Calu3 (cell line): ENCODE measurements at regions not wholly inside any gene's neighbourhood (a gene's known extent, or its start where the extent isn't known, plus 50 kb on each side); places are given as distances from the start of the nearest gene placed in this dataset.

ENCODE experiments used
- BruUV-seq: library from RNA; stranded (reverse); fragments of 400-500 nt; replicated peaks from 2 replicates; lab custom pipeline; 2021; lab: Mats Ljungman, UMichigan
- CTCF ChIA-PET: fragments of 300-600 bp; sonication (Branson Sonifier 250); formaldehyde crosslinking; loops from one replicate; lab custom pipeline; 2022; ENCODE audit warnings: antibody characterized with exemption; lab: Charles Lee
- DNase-seq: peaks from one replicate; pipeline ENCODE4 v3.0.0; 2022
- H3K27ac Mint-ChIP-seq: one replicate; pipeline ENCODE4 v1.8.0; 2022; ENCODE audit warnings: mixed read lengths; ENCODE audit not compliant: unreplicated experiment
- H3K27me3 Mint-ChIP-seq: one replicate; pipeline ENCODE4 v1.8.0; 2022; ENCODE audit warnings: mixed read lengths; ENCODE audit not compliant: unreplicated experiment
- H3K36me3 Mint-ChIP-seq: one replicate; pipeline ENCODE4 v1.8.0; 2022; ENCODE audit warnings: mild to moderate bottlenecking, moderate library complexity, mixed read lengths; ENCODE audit not compliant: insufficient read depth, unreplicated experiment
- H3K4me1 Mint-ChIP-seq: one replicate; pipeline ENCODE4 v1.8.0; 2022; ENCODE audit warnings: mild to moderate bottlenecking, low read depth, mixed read lengths; ENCODE audit not compliant: unreplicated experiment
- H3K4me3 Mint-ChIP-seq: one replicate; pipeline ENCODE4 v1.8.0; 2022; ENCODE audit warnings: mild to moderate bottlenecking, low read depth, moderate library complexity, mixed read lengths; ENCODE audit not compliant: unreplicated experiment
- H3K9me3 Mint-ChIP-seq: one replicate; pipeline ENCODE4 v1.8.0; 2022; ENCODE audit warnings: low read depth, mixed read lengths; ENCODE audit not compliant: unreplicated experiment
- intact Hi-C: fragments of 100-400 bp; cut with micrococcal nuclease; formaldehyde crosslinking; loops from one replicate; pipeline ENCODE4 v1.10.0; 2022; ENCODE audit not compliant: unreplicated experiment
- TF ChIP-seq, protein P1 (sequence below): fragments of 200-600 bp; IDR thresholded peaks from one replicate; pipeline ENCODE4 v1.8.0; 2022; ENCODE audit warnings: antibody characterized with exemption; ENCODE audit not compliant: unreplicated experiment

DNA sequence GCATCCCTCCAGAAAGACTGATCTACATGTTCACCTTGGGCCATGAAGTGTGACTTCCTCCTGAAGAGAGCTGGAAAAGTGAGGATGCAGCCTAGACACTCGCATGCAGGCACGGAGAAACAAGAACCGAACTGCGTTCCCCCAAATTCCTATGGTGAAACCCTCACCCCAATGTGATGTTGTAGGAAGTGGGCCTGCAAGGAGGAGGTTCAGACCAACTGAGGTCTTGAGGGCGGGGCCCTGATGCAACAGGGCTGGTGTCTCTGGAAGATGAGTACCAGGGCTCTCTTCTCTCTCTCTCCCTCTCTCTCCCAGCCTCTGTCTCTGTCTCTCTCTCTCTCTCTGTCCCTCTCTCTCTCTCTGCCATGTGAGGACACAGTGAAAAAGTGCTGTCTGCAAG lies 501.1 kb downstream of the BRD1 start:
- peaks cover 34% of the 10 kb centered on the region for H3K27me3 Mint-ChIP-seq
- no peak overlapping the region for H3K4me3 Mint-ChIP-seq
- H3K9me3 Mint-ChIP-seq = peaks cover 9% of the 10 kb centered on the region
- no peak for DNase-seq
- TF ChIP-seq, protein P1, sequence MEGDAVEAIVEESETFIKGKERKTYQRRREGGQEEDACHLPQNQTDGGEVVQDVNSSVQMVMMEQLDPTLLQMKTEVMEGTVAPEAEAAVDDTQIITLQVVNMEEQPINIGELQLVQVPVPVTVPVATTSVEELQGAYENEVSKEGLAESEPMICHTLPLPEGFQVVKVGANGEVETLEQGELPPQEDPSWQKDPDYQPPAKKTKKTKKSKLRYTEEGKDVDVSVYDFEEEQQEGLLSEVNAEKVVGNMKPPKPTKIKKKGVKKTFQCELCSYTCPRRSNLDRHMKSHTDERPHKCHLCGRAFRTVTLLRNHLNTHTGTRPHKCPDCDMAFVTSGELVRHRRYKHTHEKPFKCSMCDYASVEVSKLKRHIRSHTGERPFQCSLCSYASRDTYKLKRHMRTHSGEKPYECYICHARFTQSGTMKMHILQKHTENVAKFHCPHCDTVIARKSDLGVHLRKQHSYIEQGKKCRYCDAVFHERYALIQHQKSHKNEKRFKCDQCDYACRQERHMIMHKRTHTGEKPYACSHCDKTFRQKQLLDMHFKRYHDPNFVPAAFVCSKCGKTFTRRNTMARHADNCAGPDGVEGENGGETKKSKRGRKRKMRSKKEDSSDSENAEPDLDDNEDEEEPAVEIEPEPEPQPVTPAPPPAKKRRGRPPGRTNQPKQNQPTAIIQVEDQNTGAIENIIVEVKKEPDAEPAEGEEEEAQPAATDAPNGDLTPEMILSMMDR = no peak
- H3K4me1 Mint-ChIP-seq = no peaks in the 10 kb centered on the region
- no peak overlapping the region for H3K27ac Mint-ChIP-seq
- no TSS peak for BruUV-seq
- CTCF ChIA-PET = no interaction called here
- no peaks in the 10 kb centered on the region for H3K36me3 Mint-ChIP-seq
- intact Hi-C loops = no loop called here

DNA sequence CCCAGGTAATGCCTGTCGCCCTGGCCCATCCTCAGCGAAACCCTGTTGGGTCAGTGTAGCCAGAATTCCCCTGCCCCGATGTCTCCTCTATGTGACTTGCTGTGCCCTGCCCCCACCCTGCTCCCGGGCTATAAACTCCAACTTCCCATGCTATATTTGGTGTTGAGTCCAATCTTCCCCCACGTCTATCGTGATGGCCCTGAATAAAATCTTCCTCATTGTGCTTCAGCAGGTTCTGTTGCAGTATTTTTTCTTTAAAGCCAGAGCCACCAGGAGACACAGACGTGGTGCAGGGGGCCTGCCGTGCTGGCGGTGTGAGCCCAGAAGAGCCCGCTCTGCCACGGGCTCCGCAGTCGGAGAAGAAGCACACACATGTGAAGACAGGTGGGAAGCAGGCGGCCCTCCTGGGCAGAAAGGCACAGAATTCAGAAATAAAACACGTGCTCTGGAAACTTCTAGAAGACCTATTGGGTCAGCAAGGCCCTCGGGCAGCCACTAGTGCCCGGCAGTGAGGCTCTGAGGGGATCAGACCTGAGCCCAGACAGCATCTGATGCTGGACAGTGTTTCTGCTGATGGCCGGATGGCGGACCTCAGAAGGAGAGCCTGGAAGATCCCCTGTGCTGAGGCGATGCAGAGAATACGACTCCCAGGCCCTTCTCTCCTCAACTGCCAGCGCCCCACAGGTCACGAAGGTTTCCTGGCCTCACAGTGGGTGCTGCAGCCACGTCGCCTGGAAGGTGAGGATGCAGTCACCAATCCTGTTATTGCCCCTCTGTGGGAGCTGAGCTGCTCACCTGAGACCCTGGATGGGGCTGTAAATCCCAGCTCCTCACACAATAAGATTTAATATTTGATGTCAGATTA lies 501.9 kb downstream of the BRD1 start:
- no peaks in the 10 kb centered on the region for H3K4me1 Mint-ChIP-seq
- peaks cover 9% of the 10 kb centered on the region for H3K9me3 Mint-ChIP-seq
- TF ChIP-seq, protein P1 = no peak
- CTCF ChIA-PET = no interaction called here
- H3K36me3 Mint-ChIP-seq = no peaks in the 10 kb centered on the region
- BruUV-seq = no TSS peak
- no peak overlapping the region for H3K27ac Mint-ChIP-seq
- peaks cover 31% of the 10 kb centered on the region for H3K27me3 Mint-ChIP-seq
- no peak for DNase-seq
- no peak overlapping the region for H3K4me3 Mint-ChIP-seq
- intact Hi-C loops = no loop called here

GRCh38 chr22:49324527-49325491 lies 502.9 kb downstream of the BRD1 start:
- Mint-ChIP-seq H3K9me3 (peaks cover 4% of the 10 kb centered on the region), H3K27ac (no peak overlapping the region), H3K4me3 (no peak overlapping the region), H3K27me3 (peaks cover 21% of the 10 kb centered on the region), H3K4me1 (no peaks in the 10 kb centered on the region), H3K36me3 (no peaks in the 10 kb centered on the region)
- BruUV-seq = no TSS peak
- intact Hi-C loops = no loop called here
- CTCF ChIA-PET = no interaction called here
- TF ChIP-seq, protein P1 = no peak
- DNase-seq = no peak

DNA sequence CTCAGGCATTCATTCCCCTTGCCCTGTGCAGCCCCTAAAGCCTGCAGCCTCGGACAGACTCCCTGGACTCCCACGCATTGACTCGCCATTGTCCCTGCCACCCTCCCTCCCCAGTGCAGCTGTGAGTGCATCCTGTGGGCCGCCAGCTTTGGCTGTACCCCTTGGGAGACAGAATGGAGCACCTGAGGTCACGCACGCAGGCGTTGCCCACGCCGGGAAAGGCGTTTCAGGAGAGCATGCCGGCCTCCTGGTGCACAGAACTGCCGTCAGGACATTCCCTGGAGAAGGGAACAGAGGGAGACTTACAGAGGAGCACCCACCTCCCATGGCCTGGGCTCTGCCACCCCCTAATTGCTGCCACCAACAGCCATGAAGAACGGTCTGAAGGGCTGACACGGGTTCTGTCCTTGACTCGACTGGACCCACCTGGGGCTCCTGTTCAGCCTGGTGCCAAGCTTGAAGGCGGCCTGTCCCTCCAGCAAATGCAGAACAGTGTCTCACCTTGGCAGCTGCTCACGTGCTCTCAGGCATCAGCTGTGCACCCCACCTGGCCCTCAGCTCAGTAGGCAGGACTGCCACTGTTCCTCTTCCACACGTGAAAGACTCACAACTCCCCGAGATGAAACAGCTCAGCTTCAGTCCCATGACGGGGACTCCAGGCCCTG lies 503.8 kb downstream of the BRD1 start:
- H3K4me1 Mint-ChIP-seq = no peaks in the 10 kb centered on the region
- CTCF ChIA-PET = no interaction called here
- no peak for DNase-seq
- H3K27me3 Mint-ChIP-seq = peaks cover 26% of the 10 kb centered on the region
- no peaks in the 10 kb centered on the region for H3K36me3 Mint-ChIP-seq
- no TSS peak for BruUV-seq
- H3K27ac Mint-ChIP-seq = no peak overlapping the region
- H3K9me3 Mint-ChIP-seq = peaks cover 4% of the 10 kb centered on the region
- TF ChIP-seq, protein P1 = no peak
- intact Hi-C loops = no loop called here
- no peak overlapping the region for H3K4me3 Mint-ChIP-seq
